Panc1 (cell line): ENCODE measurements at regions not wholly inside any gene's neighbourhood (a gene's known extent, or its start where the extent isn't known, plus 50 kb on each side); places are given as distances from the start of the nearest gene placed in this dataset.

Source experiments
- ATAC-seq: fragments of 200-7000 bp; cut with Tn5 transposase; 2 replicates; pipeline ENCODE4 v1.9.1; 2020; ENCODE audit warnings: mild to moderate bottlenecking, moderate library complexity
- BruUV-seq: library from RNA; stranded (reverse); fragments of 400-500 nt; replicated peaks from 2 replicates; lab custom pipeline; 2021; lab: Mats Ljungman, UMichigan
- CTCF ChIA-PET: fragments of 300-600 bp; sonication (Branson Sonifier 250); formaldehyde crosslinking; loops from one replicate; lab custom pipeline; 2022; ENCODE audit warnings: antibody characterized with exemption; lab: Charles Lee
- POLR2A ChIA-PET: fragments of 300-600 bp; sonication (Branson Sonifier 250); formaldehyde crosslinking; loops from one replicate; lab custom pipeline; 2022; ENCODE audit warnings: antibody characterized with exemption; lab: Charles Lee
- DNase-seq: peaks from one replicate; pipeline ENCODE4 v3.0.0-alpha.2; 2010; ENCODE audit warnings: low read depth, low spot score
- H3K27ac ChIP-seq: 2 replicates; pipeline ENCODE4 v1.5.1; 2011; ENCODE audit warnings: mild to moderate bottlenecking, low read length, inconsistent platforms
- H3K27me3 ChIP-seq: fragments of 200-500 bp; sonication (Bioruptor generic); 2 replicates; pipeline ENCODE4 v1.6.0; 2014; ENCODE audit warnings: low read length, inconsistent platforms; ENCODE audit not compliant: control insufficient read depth, insufficient read depth
- H3K36me3 ChIP-seq: fragments of 200-500 bp; sonication (Bioruptor generic); 2 replicates; pipeline ENCODE4 v1.5.1; 2014; ENCODE audit warnings: inconsistent platforms, mild to moderate bottlenecking, low read length, moderate library complexity; ENCODE audit not compliant: control insufficient read depth, insufficient read depth
- H3K4me1 ChIP-seq: 2 replicates; pipeline ENCODE4 v1.5.1; 2011; ENCODE audit warnings: inconsistent platforms, mild to moderate bottlenecking, low read length, moderate library complexity; ENCODE audit not compliant: control insufficient read depth, insufficient read depth
- H3K4me3 ChIP-seq, 2 experiments: 2 replicates each; pipeline ENCODE4 v1.5.1; 2011 to 2012; ENCODE audit warnings: low read depth in 2 of 2, low read length in 2 of 2, mild to moderate bottlenecking in 2 of 2, inconsistent platforms in 1 of 2, moderate library complexity in 1 of 2
- H3K9me3 ChIP-seq: fragments of 200-500 bp; sonication (Bioruptor generic); 2 replicates; pipeline ENCODE4 v1.5.1; 2014; ENCODE audit warnings: low read depth, mild to moderate bottlenecking, inconsistent platforms, low read length, moderate library complexity; ENCODE audit not compliant: control insufficient read depth, insufficient read depth
- POLR2AphosphoS5 ChIP-seq: IDR thresholded peaks from 2 replicates; pipeline ENCODE4 v1.6.1; 2012; ENCODE audit warnings: mild to moderate bottlenecking, low read depth, low read length, moderate library complexity
- REST ChIP-seq, 2 experiments: IDR thresholded peaks; 2 replicates each; pipeline ENCODE4 v1.6.1; 2011 to 2012; ENCODE audit warnings: low read depth in 2 of 2, control low read depth in 1 of 2, low read length in 1 of 2, mild to moderate bottlenecking in 1 of 2, moderate library complexity in 1 of 2; ENCODE audit not compliant: insufficient read depth in 1 of 2
- SIN3A ChIP-seq: IDR thresholded peaks from 2 replicates; pipeline ENCODE4 v1.6.1; 2012; ENCODE audit warnings: low read depth, mild to moderate bottlenecking, low read length, moderate library complexity, borderline replicate concordance; ENCODE audit not compliant: insufficient read depth
- TCF7L2 ChIP-seq: IDR thresholded peaks from 2 replicates; pipeline ENCODE4 v1.6.1; 2011; ENCODE audit warnings: mild to moderate bottlenecking, low read depth, low read length, inconsistent platforms
- in situ Hi-C: cut with HindIII; loops from 2 replicates; pipeline ENCODE4 v1.10.0; 2016; ENCODE audit warnings: low sequenced_read_pairs, low pct_unique_long_range_greater_than_20kb
- intact Hi-C: fragments of 100-400 bp; cut with micrococcal nuclease; formaldehyde crosslinking; loops from one replicate; pipeline ENCODE4 v1.10.0; 2022; ENCODE audit not compliant: unreplicated experiment
- TF ChIP-seq, protein P1 (sequence below): fragments of 450-650 bp; IDR thresholded peaks from 2 replicates; pipeline ENCODE4 v1.5.1; 2017; ENCODE audit warnings: mild to moderate bottlenecking

DNA sequence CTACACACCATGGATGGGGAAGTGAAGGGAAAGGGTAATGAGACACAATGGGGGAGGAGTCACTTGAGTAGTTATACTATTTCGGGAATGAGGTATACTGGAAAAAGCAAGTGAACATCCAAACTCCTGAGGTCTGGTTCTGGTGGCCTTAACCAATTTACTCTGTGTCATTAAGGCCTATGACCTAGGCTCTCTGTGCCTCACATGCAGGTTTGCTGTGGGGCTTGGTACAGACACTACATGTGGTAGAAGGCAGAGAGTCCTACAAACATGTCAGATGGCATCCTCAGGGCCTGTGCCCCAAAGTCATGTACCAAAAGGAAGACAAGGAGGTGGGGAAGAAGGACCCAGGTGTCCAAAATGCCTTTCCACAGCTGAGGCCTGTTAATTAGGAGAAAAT, 98.9 kb downstream of the TRIM29 start:
- BruUV-seq = no TSS peak
- ATAC-seq (no peak), DNase-seq (no peak)
- ChIA-PET CTCF (no interaction called here), POLR2A (no interaction called here)
- Histone ChIP-seq H3K27ac (no peak overlapping the region), H3K27me3 (peaks cover 8% of the 10 kb centered on the region), H3K4me1 (no peaks in the 10 kb centered on the region), H3K9me3 (no peaks in the 10 kb centered on the region), H3K36me3 (no peaks in the 10 kb centered on the region), H3K4me3 (no peak overlapping the region)
- intact Hi-C loops = no loop called here
- TF ChIP-seq, protein P1, sequence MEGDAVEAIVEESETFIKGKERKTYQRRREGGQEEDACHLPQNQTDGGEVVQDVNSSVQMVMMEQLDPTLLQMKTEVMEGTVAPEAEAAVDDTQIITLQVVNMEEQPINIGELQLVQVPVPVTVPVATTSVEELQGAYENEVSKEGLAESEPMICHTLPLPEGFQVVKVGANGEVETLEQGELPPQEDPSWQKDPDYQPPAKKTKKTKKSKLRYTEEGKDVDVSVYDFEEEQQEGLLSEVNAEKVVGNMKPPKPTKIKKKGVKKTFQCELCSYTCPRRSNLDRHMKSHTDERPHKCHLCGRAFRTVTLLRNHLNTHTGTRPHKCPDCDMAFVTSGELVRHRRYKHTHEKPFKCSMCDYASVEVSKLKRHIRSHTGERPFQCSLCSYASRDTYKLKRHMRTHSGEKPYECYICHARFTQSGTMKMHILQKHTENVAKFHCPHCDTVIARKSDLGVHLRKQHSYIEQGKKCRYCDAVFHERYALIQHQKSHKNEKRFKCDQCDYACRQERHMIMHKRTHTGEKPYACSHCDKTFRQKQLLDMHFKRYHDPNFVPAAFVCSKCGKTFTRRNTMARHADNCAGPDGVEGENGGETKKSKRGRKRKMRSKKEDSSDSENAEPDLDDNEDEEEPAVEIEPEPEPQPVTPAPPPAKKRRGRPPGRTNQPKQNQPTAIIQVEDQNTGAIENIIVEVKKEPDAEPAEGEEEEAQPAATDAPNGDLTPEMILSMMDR = no peak
- no peak for TF ChIP-seq SIN3A
- no peak for TF ChIP-seq TCF7L2
- TF ChIP-seq POLR2AphosphoS5 = no peak
- TF ChIP-seq REST (IDR thresholded peaks at IDR 0.05; ENCODE audit: insufficient read depth in 1 of 2, low read depth in 2 of 2, low read length in 1 of 2) = no peak
- in situ Hi-C loops = no loop called here

- DNase-seq (no peak), ATAC-seq (no peak)
- CTCF ChIA-PET = no interaction called here
- Histone ChIP-seq H3K27ac (no peak overlapping the region), H3K4me3 (no peak overlapping the region), H3K9me3 (no peaks in the 10 kb centered on the region), H3K36me3 (no peaks in the 10 kb centered on the region), H3K27me3 (peaks cover 8% of the 10 kb centered on the region), H3K4me1 (no peaks in the 10 kb centered on the region)
- POLR2A ChIA-PET = interaction anchor here (0.6 to 1.1 kb wide), 2 partner anchors 9 to 13 kb away, joined by 3 to 4 read pairs; no protein-coding TSS in a partner anchor
- TF ChIP-seq, protein P1 = no peak
- no peak for TF ChIP-seq SIN3A
- no peak for TF ChIP-seq REST (IDR thresholded peaks at IDR 0.05; ENCODE audit: insufficient read depth in 1 of 2, low read depth in 2 of 2, low read length in 1 of 2)
- TF ChIP-seq POLR2AphosphoS5 = no peak
- TF ChIP-seq TCF7L2 = no peak
- in situ Hi-C loops (no loop called here), intact Hi-C loops (no loop called here)
- BruUV-seq = no TSS peak
These were observed 100.8 kb downstream of the TRIM29 start for GRCh38 chr11:120037111-120037510.
